ENCODE measurements at regions not wholly inside any gene's neighbourhood (a gene's known extent, or its start where the extent isn't known, plus 50 kb on each side); places are given as distances from the start of the nearest gene placed in this dataset.

DNA sequence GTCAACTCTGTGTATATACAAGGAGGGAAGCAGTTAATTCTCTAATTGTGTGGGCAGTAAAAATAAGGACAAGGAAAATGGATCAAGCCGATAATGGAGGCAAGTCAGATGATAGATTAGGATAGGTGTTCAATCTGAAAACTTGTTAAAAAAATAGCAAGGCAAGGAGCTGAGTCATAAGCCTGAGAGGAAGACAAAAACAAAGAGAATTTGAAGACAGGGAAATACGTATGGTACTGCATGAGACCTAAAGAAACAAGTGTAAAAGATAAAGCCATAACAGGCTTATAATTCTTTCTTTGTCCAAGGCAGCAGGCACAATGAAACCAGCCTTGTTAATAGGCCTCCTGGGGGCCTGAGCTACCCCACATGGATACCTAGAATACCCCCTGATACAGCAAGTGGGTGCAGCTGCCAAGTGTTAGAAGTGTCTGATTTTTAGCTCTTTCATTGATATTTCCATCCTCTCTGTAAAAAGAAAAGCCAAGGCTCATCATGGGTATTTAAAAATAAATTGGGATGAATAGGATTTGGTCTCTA lies 1570.6 kb upstream of the LRRTM3 start:
- TF ChIP-seq U2AF2 (IDR thresholded peaks at IDR 0.05; ENCODE audit: low read depth, low read length): no peak
- TF ChIP-seq MXD4 (CRISPR knock-in tag; IDR thresholded peaks at IDR 0.05): no peak
- TF ChIP-seq, protein P1, sequence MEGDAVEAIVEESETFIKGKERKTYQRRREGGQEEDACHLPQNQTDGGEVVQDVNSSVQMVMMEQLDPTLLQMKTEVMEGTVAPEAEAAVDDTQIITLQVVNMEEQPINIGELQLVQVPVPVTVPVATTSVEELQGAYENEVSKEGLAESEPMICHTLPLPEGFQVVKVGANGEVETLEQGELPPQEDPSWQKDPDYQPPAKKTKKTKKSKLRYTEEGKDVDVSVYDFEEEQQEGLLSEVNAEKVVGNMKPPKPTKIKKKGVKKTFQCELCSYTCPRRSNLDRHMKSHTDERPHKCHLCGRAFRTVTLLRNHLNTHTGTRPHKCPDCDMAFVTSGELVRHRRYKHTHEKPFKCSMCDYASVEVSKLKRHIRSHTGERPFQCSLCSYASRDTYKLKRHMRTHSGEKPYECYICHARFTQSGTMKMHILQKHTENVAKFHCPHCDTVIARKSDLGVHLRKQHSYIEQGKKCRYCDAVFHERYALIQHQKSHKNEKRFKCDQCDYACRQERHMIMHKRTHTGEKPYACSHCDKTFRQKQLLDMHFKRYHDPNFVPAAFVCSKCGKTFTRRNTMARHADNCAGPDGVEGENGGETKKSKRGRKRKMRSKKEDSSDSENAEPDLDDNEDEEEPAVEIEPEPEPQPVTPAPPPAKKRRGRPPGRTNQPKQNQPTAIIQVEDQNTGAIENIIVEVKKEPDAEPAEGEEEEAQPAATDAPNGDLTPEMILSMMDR (CRISPR knock-in tag; IDR thresholded peaks at IDR 0.05): no peak
- no peak for TF ChIP-seq RAD51 (IDR thresholded peaks at IDR 0.05; ENCODE audit: borderline replicate concordance)
- no peak for TF ChIP-seq SP1 (IDR thresholded peaks at IDR 0.05)
- TF ChIP-seq SP1 (CRISPR knock-in tag; IDR thresholded peaks at IDR 0.05): no peak

Measured in HepG2 (cell line).